ENCODE measurements at regions not wholly inside any gene's neighbourhood (a gene's known extent, or its start where the extent isn't known, plus 50 kb on each side); places are given as distances from the start of the nearest gene placed in this dataset.

DNA sequence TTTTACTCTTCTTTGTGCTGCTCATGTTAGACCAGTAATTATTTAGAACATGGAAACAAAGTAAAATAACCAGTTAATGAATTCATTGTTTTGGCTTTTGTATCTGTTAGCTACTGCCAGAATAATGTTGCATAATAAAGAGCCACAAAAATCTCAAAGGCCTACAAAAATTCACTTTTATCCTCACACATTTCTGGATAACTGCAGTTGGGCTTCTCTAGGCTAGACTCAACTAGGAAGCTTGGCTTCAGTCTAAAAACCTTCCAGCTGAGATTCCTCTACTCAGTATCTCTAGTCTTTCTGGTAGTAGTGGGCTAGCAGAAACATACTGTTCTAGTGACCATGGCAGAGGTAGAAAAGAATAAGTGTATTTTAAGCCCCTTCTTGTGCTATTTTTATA lies 73.0 kb downstream of the FAT4 start:
- Mint-ChIP-seq H3K4me1 (ENCODE audit: low read depth, unreplicated experiment) (peaks cover 24% of the 10 kb centered on the region), H3K27me3 (ENCODE audit: low read depth, unreplicated experiment) (no peaks in the 10 kb centered on the region), H3K4me3 (ENCODE audit: unreplicated experiment) (no peak overlapping the region), H3K36me3 (ENCODE audit: low read depth, unreplicated experiment) (no peaks in the 10 kb centered on the region), H3K27ac (ENCODE audit: unreplicated experiment) (no peak overlapping the region), H3K9me3 (ENCODE audit: unreplicated experiment) (no peaks in the 10 kb centered on the region)
- FAIRE-seq: no peak
- Histone ChIP-seq H3K4me2 (ENCODE audit: low read length) (no peak overlapping the region), H3K9me3 (ENCODE audit: insufficient read depth, low read depth, low read length) (no peaks in the 10 kb centered on the region), H4K20me1 (ENCODE audit: insufficient read depth, low read length) (no peaks in the 10 kb centered on the region), H3K36me3 (ENCODE audit: insufficient read depth, low read length) (no peaks in the 10 kb centered on the region), H3K9ac (ENCODE audit: low read length) (no peak overlapping the region), H3K4me1 (ENCODE audit: insufficient read depth, low read length) (peaks cover 19% of the 10 kb centered on the region), H3K79me2 (ENCODE audit: insufficient read depth, low read length) (no peaks in the 10 kb centered on the region), H3K27ac (ENCODE audit: low read depth, low read length) (no peak overlapping the region), H2AFZ (ENCODE audit: low read depth, low read length) (no peak overlapping the region), H3K27me3 (ENCODE audit: insufficient read depth, low read length) (no peaks in the 10 kb centered on the region), H3K4me3 (ENCODE audit: insufficient read depth, low read depth, low read length) (no peak overlapping the region)
- DNase-seq (ENCODE audit: low read depth): peak; percentile 46
- TF ChIP-seq EZH2 (IDR thresholded peaks at IDR 0.05; ENCODE audit: insufficient read depth, low read length) (no peak), CTCF (IDR thresholded peaks at IDR 0.05; ENCODE audit: insufficient read depth, low read depth, low read length) (no peak)

DNA sequence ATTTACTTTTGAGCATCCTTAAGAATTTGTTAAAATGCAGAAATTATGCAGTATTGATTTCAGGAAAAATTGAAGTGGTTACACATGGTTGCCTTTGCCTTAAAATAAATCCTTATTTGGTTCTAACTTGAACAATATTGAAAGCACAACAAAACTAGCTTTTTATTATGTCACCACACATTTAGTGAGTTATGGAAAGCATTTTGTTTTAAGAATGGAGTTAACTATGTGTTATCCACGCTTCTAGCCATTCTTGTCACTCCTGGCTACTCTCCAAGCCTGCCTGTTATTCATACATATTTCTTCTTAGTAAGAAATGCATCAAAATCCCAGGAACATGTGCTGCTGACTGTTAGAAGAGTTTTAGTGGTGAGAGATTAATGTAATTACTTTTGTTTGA lies 73.9 kb downstream of the FAT4 start:
- no peaks in the 10 kb centered on the region for H3K79me2 ChIP-seq (ENCODE audit: insufficient read depth, low read length)
- H2AFZ ChIP-seq (ENCODE audit: low read depth, low read length): no peak overlapping the region
- Mint-ChIP-seq H3K27ac (ENCODE audit: unreplicated experiment) (peak overlapping the region; percentile 48), H3K27me3 (ENCODE audit: low read depth, unreplicated experiment) (no peaks in the 10 kb centered on the region), H3K4me1 (ENCODE audit: low read depth, unreplicated experiment) (peaks cover 20% of the 10 kb centered on the region), H3K36me3 (ENCODE audit: low read depth, unreplicated experiment) (no peaks in the 10 kb centered on the region), H3K4me3 (ENCODE audit: unreplicated experiment) (no peak overlapping the region), H3K9me3 (ENCODE audit: unreplicated experiment) (no peaks in the 10 kb centered on the region)
- TF ChIP-seq EZH2 (IDR thresholded peaks at IDR 0.05; ENCODE audit: insufficient read depth, low read length): no peak
- TF ChIP-seq CTCF (IDR thresholded peaks at IDR 0.05; ENCODE audit: insufficient read depth, low read depth, low read length): no peak
- peak overlapping the region; percentile 6 for H3K9ac ChIP-seq (ENCODE audit: low read length)
- H3K4me1 ChIP-seq (ENCODE audit: insufficient read depth, low read length): peaks cover 19% of the 10 kb centered on the region
- H3K4me2 ChIP-seq (ENCODE audit: low read length): peak overlapping the region; percentile 23
- no peak overlapping the region for H3K4me3 ChIP-seq (ENCODE audit: insufficient read depth, low read depth, low read length)
- no peaks in the 10 kb centered on the region for H4K20me1 ChIP-seq (ENCODE audit: insufficient read depth, low read length)
- no peaks in the 10 kb centered on the region for H3K36me3 ChIP-seq (ENCODE audit: insufficient read depth, low read length)
- peak overlapping the region; percentile 85 for H3K27ac ChIP-seq (ENCODE audit: low read depth, low read length)
- DNase-seq (ENCODE audit: low read depth) (peak; percentile 81), FAIRE-seq (peak; percentile 73)
- H3K9me3 ChIP-seq (ENCODE audit: insufficient read depth, low read depth, low read length): no peaks in the 10 kb centered on the region
- no peaks in the 10 kb centered on the region for H3K27me3 ChIP-seq (ENCODE audit: insufficient read depth, low read length)

- no peaks in the 10 kb centered on the region for H3K9me3 Mint-ChIP-seq (ENCODE audit: unreplicated experiment)
- Histone ChIP-seq H3K27ac (ENCODE audit: low read depth, low read length) (peak overlapping the region; percentile 85), H3K9me3 (ENCODE audit: insufficient read depth, low read depth, low read length) (no peaks in the 10 kb centered on the region), H3K9ac (ENCODE audit: low read length) (peak overlapping the region; percentile 57), H4K20me1 (ENCODE audit: insufficient read depth, low read length) (no peaks in the 10 kb centered on the region), H3K27me3 (ENCODE audit: insufficient read depth, low read length) (no peaks in the 10 kb centered on the region), H3K4me3 (ENCODE audit: insufficient read depth, low read depth, low read length) (peak overlapping the region; percentile 27), H2AFZ (ENCODE audit: low read depth, low read length) (peak overlapping the region; percentile 13), H3K36me3 (ENCODE audit: insufficient read depth, low read length) (no peaks in the 10 kb centered on the region), H3K79me2 (ENCODE audit: insufficient read depth, low read length) (no peaks in the 10 kb centered on the region), H3K4me1 (ENCODE audit: insufficient read depth, low read length) (peaks cover 19% of the 10 kb centered on the region), H3K4me2 (ENCODE audit: low read length) (peak overlapping the region; percentile 72)
- TF ChIP-seq EZH2 (IDR thresholded peaks at IDR 0.05; ENCODE audit: insufficient read depth, low read length): no peak
- TF ChIP-seq CTCF (IDR thresholded peaks at IDR 0.05; ENCODE audit: insufficient read depth, low read depth, low read length): no peak
- peak; percentile 98 for DNase-seq (ENCODE audit: low read depth)
- no peak overlapping the region for H3K4me3 Mint-ChIP-seq (ENCODE audit: unreplicated experiment)
- peaks cover 20% of the 10 kb centered on the region for H3K4me1 Mint-ChIP-seq (ENCODE audit: low read depth, unreplicated experiment)
- no peaks in the 10 kb centered on the region for H3K27me3 Mint-ChIP-seq (ENCODE audit: low read depth, unreplicated experiment)
- H3K36me3 Mint-ChIP-seq (ENCODE audit: low read depth, unreplicated experiment): no peaks in the 10 kb centered on the region
- peak overlapping the region; percentile 49 for H3K27ac Mint-ChIP-seq (ENCODE audit: unreplicated experiment)
- FAIRE-seq: no peak
These were observed 75.0 kb downstream of the FAT4 start for GRCh38 chr4:125389713-125390112.
